Heart right ventricle (tissue), 16 donors: ENCODE measurements at regions not wholly inside any gene's neighbourhood (a gene's known extent, or its start where the extent isn't known, plus 50 kb on each side); places are given as distances from the start of the nearest gene placed in this dataset.
A peak's percentile ranks its signal among the peaks of the same experiment; 100 is the strongest.

ENCODE experiments used
- ATAC-seq, 8 donors: fragments of 200-7000 bp; cut with Tn5 transposase; one replicate each; pipeline ENCODE4 v1.9.1; 2020; ENCODE audit warnings: mild to moderate bottlenecking in 8 of 8, moderate library complexity in 8 of 8, moderate number of reproducible peaks in 1 of 8
- DNase-seq, 2 donors: peaks; one replicate each; pipeline ENCODE4 v3.0.0-alpha.2; 2020
- H3K27ac ChIP-seq, 10 donors: fragments of 200-600 bp; sonication (generic) in 2 of 10; one replicate each; pipeline versions ENCODE4 v1.5.0 to v1.8.0; 2020 to 2022; ENCODE audit warnings: mild to moderate bottlenecking in 3 of 10
- H3K27me3 ChIP-seq, 7 donors: fragments of 200-600 bp; one replicate each; pipeline ENCODE4 v1.8.0; 2021 to 2022; ENCODE audit warnings: mild to moderate bottlenecking in 2 of 7
- H3K36me3 ChIP-seq, 9 donors: fragments of 200-600 bp; sonication (generic) in 1 of 9; one replicate each; pipeline versions ENCODE4 v1.5.0 to v1.8.0; 2020 to 2022; ENCODE audit warnings: mild to moderate bottlenecking in 2 of 9
- H3K4me1 ChIP-seq, 9 donors: fragments of 200-600 bp; sonication (generic) in 1 of 9; one replicate each; pipeline versions ENCODE4 v1.5.0 to v1.8.0; 2020 to 2022; ENCODE audit warnings: mild to moderate bottlenecking in 4 of 9
- H3K4me3 ChIP-seq, 10 donors: fragments of 200-600 bp; sonication (generic) in 2 of 10; one replicate each; pipeline versions ENCODE4 v1.5.0 to v1.8.0; 2020 to 2022; ENCODE audit warnings: mild to moderate bottlenecking in 7 of 10, moderate library complexity in 2 of 10
- H3K9me3 ChIP-seq, 11 donors: fragments of 200-600 bp in 10 of 11; sonication (generic) in 2 of 11; one replicate each; pipeline versions ENCODE4 v1.5.0 to v1.8.0; 2013 to 2022; ENCODE audit warnings: mild to moderate bottlenecking in 2 of 11, control low read depth in 1 of 11, moderate library complexity in 1 of 11
- CTCF ChIP-seq, 9 donors: fragments of 200-600 bp; sonication (generic) in 2 of 9; IDR thresholded peaks; one replicate each; pipeline versions ENCODE4 v1.5.0 to v1.8.0; 2021 to 2022; ENCODE audit warnings: antibody characterized with exemption in 9 of 9, mild to moderate bottlenecking in 5 of 9, moderate library complexity in 1 of 9
- WGBS, 2 donors: extraction: QIAGEN DNeasy Blood & Tissue Kit; methylation state at CpG; one replicate each; pipeline ENCODE4 v1.1.7; 2013; ENCODE audit warnings: inconsistent platforms in 1 of 2; 5-methylcytosine and 5-hydroxymethylcytosine counted together
- intact Hi-C, 10 donors: fragments of 100-400 bp; cut with DNase I; formaldehyde crosslinking; loops; one replicate each; pipeline versions ENCODE4 v1.11.1 to v1.14.2; 2022
- donor health status: Arrhythmogenic right ventricular cardiomyopathy.
- donor health status: ischemic (EF 13 %, LVEDD 7.1; RV severe dilation, severe dysfunction).
- donor health status: healthy with polysubstance abuse.
- donor health status: DM: no; HTN: yes; CAD: no.
- donor health status: DM: no; HTN: no; CAD: no.
- donor health status: ischemic (EF 25% LVEDD 6.9; RV normal size, moderate dysfunction).
- donor health status: ischemic (EF 25% LVEDD 5.7; RV mildly dilated, moderate dysfunction).
- donor health status: healthy.
- donor health status: DM: yes; HTN: yes; CAD: no.
- donor health status: Ischemic cardiomyopathy.
- donor health status: ischemic (EF 35%, LVEDD 5.7; RV mildly dilated, moderate dysfunction).
- donor health status: nonischemic (EF 11% LVEDD 7.7; RV severe dilation, severe dysfunction).
- donor health status: DM: yes; HTN: yes; CAD: no.
- donor health status: PGD.
- donor health status: ischemic (EF 29% LVEDD 5.4; RV normal size, mild dysfunction).
- donor health status: nonischemic (EF 23%, LVEDD 6.1; RV moderate dilation, normal function).

- DNase-seq (no peak), ATAC-seq (no peak)
- 91% methylated on average over 3 of the region's 3 CpGs for WGBS, 2 donors
- Histone ChIP-seq H3K4me1 (peaks cover 0 to 15% (median 3%) of the 10 kb centered on the region in 9 donors), H3K4me3 (no peak overlapping the region), H3K27ac (no peak overlapping the region), H3K27me3 (no peaks in the 10 kb centered on the region), H3K36me3 (no peaks in the 10 kb centered on the region), H3K9me3 (no peaks in the 10 kb centered on the region)
- intact Hi-C loops, result no loop called here
- TF ChIP-seq CTCF (IDR thresholded peaks at IDR 0.05), result no peak
Measured at GRCh38 chr2:160943414-160943813, 216.8 kb upstream of the TANK start.

- ATAC-seq (peak; percentile 51 to 92 (median 79)), DNase-seq (peak; percentile 42 to 55)
- TF ChIP-seq CTCF (IDR thresholded peaks at IDR 0.05), result no peak
- intact Hi-C loops, result no loop called here
- Histone ChIP-seq H3K27ac (peak overlapping the region in 8 of 10 donors; percentile 8 to 67 (median 38)), H3K9me3 (no peaks in the 10 kb centered on the region), H3K36me3 (no peaks in the 10 kb centered on the region), H3K27me3 (no peaks in the 10 kb centered on the region), H3K4me1 (peaks cover 0 to 36% (median 29%) of the 10 kb centered on the region in 9 donors), H3K4me3 (peak overlapping the region in 6 of 10 donors; percentile 15 to 34 (median 28))
- whole genome bisulfite sequencing, 2 donors, result 36 to 41% methylated on average over 10 of the region's 10 CpGs
Measured at GRCh38 chr2:160952464-160953254, 207.6 kb upstream of the TANK start.

GRCh38 chr2:160955578-160955977 is 204.7 kb upstream of the TANK start:
- no peak for DNase-seq
- ATAC-seq, result no peak
- Histone ChIP-seq H3K27me3 (no peaks in the 10 kb centered on the region), H3K27ac (peak overlapping the region in 4 of 10 donors; percentile 30 to 73 (median 37)), H3K9me3 (no peaks in the 10 kb centered on the region), H3K36me3 (no peaks in the 10 kb centered on the region), H3K4me1 (peaks cover 0 to 36% (median 29%) of the 10 kb centered on the region in 9 donors), H3K4me3 (no peak overlapping the region)
- intact Hi-C loops, result loop anchor here in 1 of 10 donors (5.0 kb wide), 1 partner anchor 33 kb away; no protein-coding TSS in a partner anchor
- 60 to 71% methylated on average over 1 of the region's 1 CpG for WGBS, 2 donors
- no peak for TF ChIP-seq CTCF (IDR thresholded peaks at IDR 0.05)

DNA sequence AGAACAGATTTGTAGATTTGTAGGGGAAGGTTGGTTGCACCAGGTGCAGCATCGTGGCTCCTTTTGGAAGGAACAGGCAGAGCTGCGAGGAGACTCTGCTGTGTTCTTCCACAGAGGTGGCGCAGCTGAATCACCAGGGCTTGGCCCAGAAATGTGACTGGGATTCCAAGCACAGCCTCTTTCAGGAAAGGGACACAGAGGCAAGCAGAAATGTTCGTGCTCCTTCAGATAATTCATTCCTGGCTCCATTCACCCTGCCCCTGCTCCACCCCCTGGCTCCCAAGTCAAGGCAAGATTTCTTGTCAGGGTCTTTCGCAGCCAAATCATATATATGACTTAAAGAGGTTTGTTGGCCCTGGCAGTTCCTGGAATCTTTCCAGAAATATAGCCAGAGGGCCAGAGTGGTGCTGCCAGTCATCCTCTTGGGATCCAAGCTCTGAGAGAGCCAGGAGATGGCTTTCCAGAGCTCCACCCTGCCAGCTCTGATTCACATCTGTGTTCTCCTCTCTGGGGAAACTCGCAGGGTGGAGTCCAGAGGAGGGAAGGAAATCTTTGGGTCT is 203.9 kb upstream of the TANK start:
- no peak for DNase-seq
- Histone ChIP-seq H3K4me1 (peaks cover 0 to 36% (median 29%) of the 10 kb centered on the region in 9 donors), H3K36me3 (no peaks in the 10 kb centered on the region), H3K9me3 (no peaks in the 10 kb centered on the region), H3K27ac (peak overlapping the region in 5 of 10 donors; percentile 17 to 73 (median 30)), H3K27me3 (no peaks in the 10 kb centered on the region), H3K4me3 (no peak overlapping the region)
- no peak for TF ChIP-seq CTCF (IDR thresholded peaks at IDR 0.05)
- intact Hi-C loops, result loop anchor here in 1 of 10 donors (5.0 kb wide), 1 partner anchor 34 kb away; no protein-coding TSS in a partner anchor
- 68 to 85% methylated on average over 6 of the region's 6 CpGs for WGBS, 2 donors
- peak in 4 of 8 donors; percentile 44 to 74 (median 57) for ATAC-seq
